ENCODE measurements at regions not wholly inside any gene's neighbourhood (a gene's known extent, or its start where the extent isn't known, plus 50 kb on each side); places are given as distances from the start of the nearest gene placed in this dataset.

DNA sequence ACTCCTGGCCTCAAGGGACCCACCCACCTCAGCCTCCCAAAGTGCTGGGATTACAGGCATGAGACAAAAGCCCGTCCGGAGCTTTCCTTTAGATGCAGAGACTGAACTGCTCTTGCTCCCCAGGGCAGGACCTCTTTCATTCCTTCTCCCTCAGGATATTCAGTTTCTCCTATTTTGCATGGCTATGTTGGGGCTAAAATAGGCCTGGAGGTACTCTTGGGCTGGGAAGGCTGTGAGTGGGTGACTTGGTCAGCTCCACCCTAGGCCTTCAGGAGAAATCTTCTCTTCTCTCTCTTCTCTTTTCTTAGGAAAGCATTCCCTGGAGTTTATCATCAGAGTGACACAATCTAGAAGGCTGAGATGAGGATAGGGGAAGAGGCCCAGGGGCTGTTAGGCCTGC lies 126.4 kb downstream of the LRRC70 start:
- POLR2A ChIA-PET (ENCODE audit: unreplicated experiment): no interaction called here

More for the DNA sequence above, 126.4 kb downstream of the LRRC70 start:
- H4K20me1 ChIP-seq (ENCODE audit: insufficient read depth, low read length): no peaks in the 10 kb centered on the region
- H3K27me3 ChIP-seq (ENCODE audit: control insufficient read depth, insufficient read depth, low read length): no peaks in the 10 kb centered on the region
- no peak overlapping the region for H2AK5ac ChIP-seq (ENCODE audit: low read depth, low read length)
- no peak for TF ChIP-seq NFE2L2 (IDR thresholded peaks at IDR 0.05; ENCODE audit: low read depth, low read length)
- TF ChIP-seq MXI1 (IDR thresholded peaks at IDR 0.05; ENCODE audit: borderline replicate concordance, low read depth, low read length): no peak
- TF ChIP-seq RCOR1 (IDR thresholded peaks at IDR 0.05; ENCODE audit: insufficient replicate concordance, low read length): no peak
- TF ChIP-seq MAZ (IDR thresholded peaks at IDR 0.05; ENCODE audit: borderline replicate concordance, low read depth, low read length): no peak
- TF ChIP-seq, protein P1, sequence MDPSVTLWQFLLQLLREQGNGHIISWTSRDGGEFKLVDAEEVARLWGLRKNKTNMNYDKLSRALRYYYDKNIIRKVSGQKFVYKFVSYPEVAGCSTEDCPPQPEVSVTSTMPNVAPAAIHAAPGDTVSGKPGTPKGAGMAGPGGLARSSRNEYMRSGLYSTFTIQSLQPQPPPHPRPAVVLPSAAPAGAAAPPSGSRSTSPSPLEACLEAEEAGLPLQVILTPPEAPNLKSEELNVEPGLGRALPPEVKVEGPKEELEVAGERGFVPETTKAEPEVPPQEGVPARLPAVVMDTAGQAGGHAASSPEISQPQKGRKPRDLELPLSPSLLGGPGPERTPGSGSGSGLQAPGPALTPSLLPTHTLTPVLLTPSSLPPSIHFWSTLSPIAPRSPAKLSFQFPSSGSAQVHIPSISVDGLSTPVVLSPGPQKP (IDR thresholded peaks at IDR 0.05; ENCODE audit: borderline replicate concordance, low read depth, low read length): no peak
- no peak for TF ChIP-seq POLR2A (IDR thresholded peaks at IDR 0.05; ENCODE audit: low read depth, low read length)
- TF ChIP-seq SMC3 (IDR thresholded peaks at IDR 0.05; ENCODE audit: low read depth, low read length): no peak
- H4K91ac ChIP-seq (ENCODE audit: insufficient read depth, low read depth, low read length): no peak overlapping the region
- H2AK9ac ChIP-seq (replicated peaks; ENCODE audit: low read depth, low read length, poor library complexity): no peak overlapping the region
- ATAC-seq (ENCODE audit: low read depth) (no peak), DNase-seq (no peak)
- H3K23ac ChIP-seq (ENCODE audit: low read depth, low read length): no peak overlapping the region
- in situ Hi-C loops (cut with MboI; ENCODE audit: low sequenced_read_pairs) (no loop called here), intact Hi-C loops (cut with micrococcal nuclease) (no loop called here), dilution Hi-C loops (cut with HindIII; ENCODE audit: low sequenced_read_pairs, unreplicated experiment) (no loop called here)
- CTCF ChIA-PET: no interaction called here
- BruUV-seq (replicated peaks): no TSS peak
- no peak overlapping the region for H4K8ac ChIP-seq (ENCODE audit: low read depth in 2 of 2, low read length in 2 of 2)
- H3K27ac ChIP-seq (ENCODE audit: insufficient read depth, low read length): no peak overlapping the region
- no peak overlapping the region for H3K14ac ChIP-seq (replicated peaks; ENCODE audit: low read depth, low read length)
- H2AFZ ChIP-seq (replicated peaks; ENCODE audit: low read length, poor library complexity): no peak overlapping the region
- no peak overlapping the region for H2BK5ac ChIP-seq (ENCODE audit: low read depth, low read length, poor library complexity, severe bottlenecking)
- no peaks in the 10 kb centered on the region for H3K79me1 ChIP-seq (ENCODE audit: low read depth in 1 of 2, low read length in 2 of 2)
- no peak overlapping the region for H3K18ac ChIP-seq (ENCODE audit: low read depth, low read length)
- no peak overlapping the region for H3K4me2 ChIP-seq (ENCODE audit: low read depth, low read length)
- H2BK20ac ChIP-seq (ENCODE audit: low read depth, low read length): no peak overlapping the region
- H3K36me3 ChIP-seq (ENCODE audit: control insufficient read depth, insufficient read depth, low read length): no peaks in the 10 kb centered on the region
- H3K4me1 ChIP-seq (ENCODE audit: control insufficient read depth, insufficient read depth, low read length): no peaks in the 10 kb centered on the region
- no peak overlapping the region for H3K4ac ChIP-seq (ENCODE audit: low read depth, low read length)
- H2BK120ac ChIP-seq (ENCODE audit: low read depth, low read length): no peak overlapping the region
- no peak overlapping the region for H3K56ac ChIP-seq (ENCODE audit: extremely low read depth, insufficient read depth, low read length)
- H3K4me3 ChIP-seq (ENCODE audit: insufficient read depth, low read depth, low read length): no peak overlapping the region
- H3K9me1 ChIP-seq (ENCODE audit: insufficient read depth, low read length): no peaks in the 10 kb centered on the region
- H3K9me3 ChIP-seq (ENCODE audit: control insufficient read depth, insufficient read depth, low read length): no peaks in the 10 kb centered on the region
- H4K5ac ChIP-seq (ENCODE audit: low read depth, low read length): no peak overlapping the region
- no peak overlapping the region for H2BK15ac ChIP-seq (ENCODE audit: low read depth, low read length)
- H3K9ac ChIP-seq (ENCODE audit: low read depth, low read length): no peak overlapping the region
- no CpG with 5 or more reads among the region's 2 CpGs for WGBS, 2 experiments (ENCODE audit: extremely low coverage in 2 of 2, insufficient read length in 1 of 2)

All from IMR-90 (cell line).